ENCODE measurements at regions not wholly inside any gene's neighbourhood (a gene's known extent, or its start where the extent isn't known, plus 50 kb on each side); places are given as distances from the start of the nearest gene placed in this dataset.
"Not testable (repeated sequence)": the region's sequence is repeated elsewhere in the genome, so short reads cannot be mapped to it uniquely, and the experiment has no call there.

DNA sequence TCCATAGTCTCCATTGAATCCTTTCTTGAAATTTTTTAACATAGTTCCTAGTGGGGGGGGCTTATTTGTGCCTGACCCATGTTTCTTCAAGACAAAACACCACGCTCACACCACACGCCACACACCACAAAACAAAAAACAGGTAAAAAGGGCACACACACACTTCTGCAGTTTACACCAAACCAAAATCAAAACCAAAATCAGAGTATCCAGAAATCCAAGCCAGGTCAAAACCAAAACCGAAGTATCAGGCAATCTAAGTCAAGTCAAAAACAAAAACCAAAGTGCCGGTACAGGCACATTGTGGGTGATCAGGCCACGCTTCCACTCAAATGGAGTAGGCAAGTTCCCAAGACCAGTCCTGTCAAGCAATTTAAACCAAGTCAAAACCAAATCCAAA is 158.6 kb downstream of the PPIAL4G start:
- H3K9me3 Mint-ChIP-seq; H3K4me3 Mint-ChIP-seq; H3K27me3 Mint-ChIP-seq; H3K36me3 Mint-ChIP-seq (ENCODE audit: low read depth); DNase-seq; H3K4me1 Mint-ChIP-seq (ENCODE audit: low read depth); H3K27ac Mint-ChIP-seq: not testable (repeated sequence)

DNA sequence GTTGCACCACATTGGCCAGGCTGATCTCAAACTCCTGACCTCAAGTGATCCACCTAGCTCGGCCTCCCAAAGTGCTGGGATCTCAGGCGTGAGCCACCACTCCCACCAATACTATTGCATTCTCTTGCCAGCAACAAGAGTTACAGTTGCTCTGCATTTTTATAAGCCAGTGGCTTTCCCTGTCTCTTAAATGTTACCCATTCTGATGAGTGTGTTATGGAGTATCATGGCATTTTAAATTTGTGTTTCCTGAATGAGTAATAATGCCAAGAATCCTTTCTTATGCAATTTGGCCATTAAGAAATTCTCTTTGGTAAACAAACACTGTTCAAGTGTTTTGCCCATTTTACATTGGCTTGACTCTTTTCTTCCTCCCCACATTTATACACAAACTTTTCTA is 163.0 kb downstream of the PPIAL4G start:
- H3K9me3 Mint-ChIP-seq; DNase-seq; H3K36me3 Mint-ChIP-seq (ENCODE audit: low read depth); H3K4me3 Mint-ChIP-seq; H3K27ac Mint-ChIP-seq: not testable (repeated sequence)
- peaks cover 19% of the 10 kb centered on the region for H3K27me3 Mint-ChIP-seq
- peaks cover 30% of the 10 kb centered on the region for H3K4me1 Mint-ChIP-seq (ENCODE audit: low read depth)

DNA sequence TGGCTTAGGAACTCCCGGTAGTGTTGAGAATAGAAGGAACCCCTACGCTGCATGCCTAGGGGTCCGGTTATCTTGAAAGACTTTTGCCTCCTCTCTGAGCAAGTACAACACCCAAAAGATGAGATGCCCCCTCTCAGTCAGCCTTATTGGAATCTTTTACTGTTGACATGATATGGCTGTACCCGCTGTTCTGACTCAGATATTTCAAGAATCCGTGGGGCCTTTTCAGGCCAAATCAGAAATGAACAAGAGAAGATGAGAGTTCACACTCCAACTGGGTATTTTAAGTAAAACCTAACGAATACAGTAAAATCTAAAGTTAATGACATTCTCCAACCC is 164.2 kb downstream of the PPIAL4G start:
- peak overlapping the region; percentile 78 for H3K4me3 Mint-ChIP-seq
- no peaks in the 10 kb centered on the region for H3K36me3 Mint-ChIP-seq (ENCODE audit: low read depth)
- H3K9me3 Mint-ChIP-seq: peaks cover 4% of the 10 kb centered on the region
- H3K27ac Mint-ChIP-seq: peak overlapping the region; percentile 92
- DNase-seq: no peak
- H3K27me3 Mint-ChIP-seq: peaks cover 19% of the 10 kb centered on the region
- peaks cover 33% of the 10 kb centered on the region for H3K4me1 Mint-ChIP-seq (ENCODE audit: low read depth)

DNA sequence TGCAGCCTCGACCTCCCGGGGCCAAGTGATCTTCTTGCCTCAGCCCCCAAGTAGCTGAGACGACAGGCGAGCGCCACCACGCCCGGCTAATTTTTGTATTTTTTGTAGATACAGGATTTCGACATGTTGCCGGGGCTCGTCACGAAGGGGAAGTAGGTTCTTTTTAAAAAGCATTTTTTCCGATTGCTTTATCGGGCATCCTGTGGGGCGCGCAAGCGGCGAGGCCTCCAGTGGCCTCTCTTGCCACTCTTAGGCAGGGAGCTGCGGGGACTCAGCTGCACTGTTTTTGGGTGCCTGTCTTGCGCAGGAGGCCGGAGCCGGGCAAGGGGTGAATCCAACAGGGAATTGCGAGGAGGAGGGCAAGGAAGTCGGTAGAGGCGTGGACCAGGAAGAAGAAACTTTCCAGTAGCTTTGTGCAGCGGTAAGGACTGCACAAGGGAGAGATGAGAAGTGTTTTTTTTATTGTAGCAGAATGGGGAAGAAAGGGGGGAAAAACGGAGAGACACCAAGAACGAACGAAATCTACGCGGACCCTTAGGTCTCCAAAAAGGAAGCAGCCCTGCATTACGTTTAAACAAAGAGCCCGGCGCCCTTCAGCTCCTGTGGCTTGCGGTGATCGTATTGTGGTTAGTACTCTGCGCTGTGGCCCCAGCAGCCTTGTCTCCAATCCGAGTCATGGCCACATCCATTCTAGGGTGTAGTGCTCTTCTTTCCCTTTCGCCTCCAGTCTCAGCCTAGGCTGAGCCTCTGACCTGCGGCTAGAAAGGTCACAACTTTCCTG is 164.8 kb downstream of the PPIAL4G start:
- peak; percentile 66 for DNase-seq
- no peaks in the 10 kb centered on the region for H3K36me3 Mint-ChIP-seq (ENCODE audit: low read depth)
- H3K4me1 Mint-ChIP-seq (ENCODE audit: low read depth): peaks cover 33% of the 10 kb centered on the region
- peak overlapping the region; percentile 78 for H3K4me3 Mint-ChIP-seq
- H3K9me3 Mint-ChIP-seq: peaks cover 4% of the 10 kb centered on the region
- peak overlapping the region; percentile 92 for H3K27ac Mint-ChIP-seq
- peaks cover 19% of the 10 kb centered on the region for H3K27me3 Mint-ChIP-seq

DNA sequence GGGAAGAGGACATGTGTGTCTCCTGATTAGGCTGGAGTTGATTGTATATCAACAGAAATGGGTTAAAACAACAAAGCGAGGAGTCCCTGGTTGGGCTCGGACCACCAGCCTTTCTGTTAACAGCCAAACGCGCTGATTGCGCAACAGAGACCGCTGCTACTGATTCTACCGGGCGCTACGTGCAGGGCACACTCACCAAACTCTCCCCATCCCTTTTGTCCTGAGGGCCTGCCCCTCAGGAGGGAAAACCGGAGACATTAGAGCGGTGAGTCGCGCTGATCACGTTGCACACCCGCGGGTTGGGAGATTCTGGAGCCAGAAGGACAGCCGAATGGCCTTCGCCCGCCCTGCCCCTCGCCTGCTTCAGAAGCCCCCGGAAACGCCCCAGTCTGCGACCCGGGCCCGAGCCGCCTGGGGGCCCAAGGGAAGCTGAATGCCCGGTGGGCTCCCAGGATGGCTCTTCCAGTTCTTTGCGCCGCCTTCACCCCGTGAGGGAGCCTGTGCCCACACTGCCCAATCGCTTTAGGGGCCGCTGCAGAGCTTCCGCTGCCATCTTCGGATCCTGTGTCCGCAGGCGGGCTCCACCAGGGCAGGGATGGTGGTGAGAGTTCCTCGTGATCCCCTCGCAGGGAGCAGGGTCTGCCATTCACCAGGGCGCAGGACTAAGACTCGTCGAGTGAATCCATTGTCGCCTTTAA is 165.4 kb upstream of the NBPF11 start:
- no peak for DNase-seq
- H3K9me3 Mint-ChIP-seq: peaks cover 4% of the 10 kb centered on the region
- H3K27me3 Mint-ChIP-seq: peaks cover 23% of the 10 kb centered on the region
- H3K36me3 Mint-ChIP-seq (ENCODE audit: low read depth): no peaks in the 10 kb centered on the region
- H3K27ac Mint-ChIP-seq: peak overlapping the region; percentile 92
- H3K4me1 Mint-ChIP-seq (ENCODE audit: low read depth): peaks cover 33% of the 10 kb centered on the region
- H3K4me3 Mint-ChIP-seq: peak overlapping the region; percentile 78

DNA sequence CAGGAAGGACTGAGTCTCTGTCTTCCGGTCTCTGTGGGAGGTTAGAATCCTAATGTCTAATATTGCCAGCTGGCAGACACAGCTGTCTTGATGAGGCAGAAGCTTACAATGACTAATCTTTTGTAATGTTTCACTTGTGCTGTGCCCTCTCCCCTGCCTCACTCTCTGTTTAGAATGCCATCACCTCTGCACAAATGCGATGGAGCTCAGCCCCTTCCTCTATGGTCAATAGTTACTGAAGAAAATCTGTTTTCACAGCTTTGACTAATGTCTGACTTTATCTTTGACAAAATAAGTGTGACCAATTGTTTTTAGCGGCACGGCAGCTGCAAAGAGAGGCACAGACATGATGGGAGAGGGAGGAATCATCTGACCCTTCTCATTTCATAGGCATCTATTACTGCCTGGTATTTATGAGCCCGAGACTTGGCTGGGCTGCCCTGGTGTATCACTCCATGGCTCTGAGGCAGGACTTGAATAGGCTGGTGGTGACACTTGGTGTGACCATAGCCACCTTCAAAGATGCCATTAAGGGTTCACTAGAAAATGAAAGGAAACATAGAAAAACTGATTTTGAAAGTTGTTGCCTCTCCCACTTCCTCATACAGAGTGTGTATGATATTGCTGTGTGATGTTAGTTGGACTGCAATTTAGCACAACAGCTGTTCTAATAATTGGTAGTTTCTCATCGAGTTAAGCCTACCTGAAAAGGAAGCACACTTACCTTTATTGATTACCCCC is 163.2 kb upstream of the NBPF11 start:
- Mint-ChIP-seq H3K27me3 (peaks cover 45% of the 10 kb centered on the region), H3K4me3 (no peak overlapping the region), H3K9me3 (peaks cover 4% of the 10 kb centered on the region), H3K4me1 (ENCODE audit: low read depth) (peaks cover 31% of the 10 kb centered on the region), H3K36me3 (ENCODE audit: low read depth) (no peaks in the 10 kb centered on the region), H3K27ac (no peak overlapping the region)
- no peak for DNase-seq

DNA sequence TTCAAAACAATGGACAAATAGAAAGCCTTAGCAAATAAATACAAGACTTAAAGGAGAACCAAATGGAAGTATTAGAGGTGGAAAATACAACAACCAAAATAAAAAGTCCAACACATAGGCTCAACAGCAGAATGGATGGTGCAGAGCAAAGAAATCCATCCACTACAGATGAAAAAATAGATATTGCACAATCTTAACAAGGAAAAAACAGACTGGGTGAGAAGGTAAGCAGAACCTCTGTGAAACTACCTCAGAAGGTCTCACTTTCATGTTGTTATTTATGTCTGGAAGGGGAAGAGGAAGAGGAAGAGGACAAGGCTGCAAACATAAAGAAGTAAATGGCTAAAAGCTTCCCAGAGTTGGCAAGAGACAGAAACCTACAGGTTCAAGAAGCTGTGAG is 158.7 kb upstream of the NBPF11 start:
- peaks cover 4% of the 10 kb centered on the region for H3K9me3 Mint-ChIP-seq
- no peak overlapping the region for H3K4me3 Mint-ChIP-seq
- H3K36me3 Mint-ChIP-seq (ENCODE audit: low read depth): no peaks in the 10 kb centered on the region
- H3K4me1 Mint-ChIP-seq (ENCODE audit: low read depth): peaks cover 10% of the 10 kb centered on the region
- H3K27ac Mint-ChIP-seq: no peak overlapping the region
- DNase-seq: no peak
- H3K27me3 Mint-ChIP-seq: peaks cover 67% of the 10 kb centered on the region

DNA sequence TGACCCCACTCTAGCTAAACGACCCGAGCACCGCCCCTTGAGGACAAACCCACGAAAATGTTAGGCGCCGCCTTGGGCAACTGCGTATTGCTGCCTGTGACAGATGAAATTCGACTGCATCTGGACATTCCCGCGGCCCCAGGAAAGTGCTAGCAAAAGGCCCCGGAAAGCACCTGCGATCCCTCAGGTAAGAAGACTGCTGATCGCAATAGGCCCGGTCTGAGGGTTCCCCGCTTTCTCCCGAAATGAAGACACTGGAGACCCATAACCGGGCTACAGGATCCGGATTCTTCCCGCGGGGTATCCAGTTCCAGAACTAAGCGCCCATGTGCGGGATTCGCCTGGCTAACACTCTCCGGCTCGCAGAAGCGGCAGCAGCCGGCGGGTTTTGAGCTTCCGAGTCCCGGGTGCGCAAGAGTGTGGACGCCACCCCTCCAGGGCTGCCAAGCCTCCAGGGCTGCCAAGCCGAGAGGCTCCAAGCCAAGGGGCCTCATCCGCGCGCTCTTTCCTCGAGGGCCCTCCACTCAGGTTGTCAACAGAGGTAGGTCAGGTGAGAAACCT is 157.9 kb upstream of the NBPF11 start:
- Mint-ChIP-seq H3K4me1 (ENCODE audit: low read depth) (peaks cover 4% of the 10 kb centered on the region), H3K9me3 (peaks cover 4% of the 10 kb centered on the region), H3K27me3 (peaks cover 73% of the 10 kb centered on the region), H3K27ac (no peak overlapping the region), H3K4me3 (no peak overlapping the region), H3K36me3 (ENCODE audit: low read depth) (no peaks in the 10 kb centered on the region)
- no peak for DNase-seq

DNA sequence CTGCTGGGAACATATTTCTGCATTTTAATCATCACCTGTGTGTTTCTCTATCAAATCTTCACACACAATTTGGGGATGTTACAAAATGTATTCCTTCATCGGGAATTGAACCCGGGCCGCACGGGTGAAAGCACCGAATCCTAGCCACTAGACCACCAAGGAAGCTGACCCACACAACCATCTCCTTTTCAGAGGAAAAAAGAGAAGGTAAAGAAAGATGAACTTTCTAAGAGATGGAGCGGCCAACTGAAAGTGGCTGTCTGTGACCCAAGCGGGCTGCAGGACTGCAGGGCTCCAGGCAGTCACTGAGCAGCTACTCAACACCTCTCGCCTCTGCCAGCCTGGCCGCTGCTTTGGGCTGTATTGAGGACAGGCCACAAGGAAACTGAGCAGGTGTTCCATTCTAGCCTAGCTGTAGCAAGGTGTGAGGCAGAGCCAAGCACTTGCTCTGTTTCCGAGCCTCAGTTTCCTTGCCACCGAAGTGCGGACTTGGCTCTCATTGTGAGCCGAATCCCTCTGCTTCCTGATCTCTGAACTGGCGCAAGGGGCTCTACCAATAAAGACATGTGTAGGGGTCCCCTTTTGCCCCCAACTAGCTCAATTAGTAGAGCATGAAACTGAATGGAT is 156.9 kb upstream of the NBPF11 start:
- Mint-ChIP-seq H3K27me3 (peaks cover 77% of the 10 kb centered on the region), H3K9me3 (peaks cover under 1% of the 10 kb centered on the region), H3K4me3 (no peak overlapping the region), H3K36me3 (ENCODE audit: low read depth) (no peaks in the 10 kb centered on the region), H3K4me1 (ENCODE audit: low read depth) (peaks cover 8% of the 10 kb centered on the region), H3K27ac (peak overlapping the region; percentile 50)
- no peak for DNase-seq

DNA sequence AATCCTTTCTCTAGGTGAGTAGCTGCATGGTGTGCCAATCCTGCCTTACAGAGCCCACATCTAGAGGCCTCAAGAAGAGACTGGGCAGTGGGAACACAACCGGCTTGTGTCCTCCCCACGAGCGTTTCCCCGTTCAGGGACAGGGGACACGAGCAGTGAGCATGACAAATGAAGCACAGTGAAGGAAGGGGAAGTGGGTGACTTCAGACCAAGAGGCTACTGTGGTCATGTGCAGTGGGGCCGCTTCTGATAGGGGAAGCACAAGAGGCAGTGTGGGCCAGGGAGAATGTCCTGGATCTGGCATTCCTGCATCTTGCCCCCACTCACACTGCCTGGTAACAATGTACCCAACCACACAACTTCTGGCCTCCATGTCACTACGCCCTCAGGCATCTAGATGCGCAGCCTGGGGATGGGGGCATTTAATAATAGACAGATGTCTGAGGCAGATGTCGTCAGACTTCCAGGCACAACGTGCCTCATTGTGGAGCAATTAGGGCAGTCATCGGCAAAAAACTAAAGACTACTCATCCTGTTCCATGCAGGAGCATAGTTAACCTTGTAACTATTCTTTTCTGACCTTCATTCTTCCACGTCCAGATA is 155.6 kb upstream of the NBPF11 start:
- peaks cover 15% of the 10 kb centered on the region for H3K4me1 Mint-ChIP-seq (ENCODE audit: low read depth)
- no peak overlapping the region for H3K27ac Mint-ChIP-seq
- H3K4me3 Mint-ChIP-seq: no peak overlapping the region
- H3K9me3 Mint-ChIP-seq: no peaks in the 10 kb centered on the region
- DNase-seq: no peak
- H3K36me3 Mint-ChIP-seq (ENCODE audit: low read depth): no peaks in the 10 kb centered on the region
- H3K27me3 Mint-ChIP-seq: peaks cover 79% of the 10 kb centered on the region

DNA sequence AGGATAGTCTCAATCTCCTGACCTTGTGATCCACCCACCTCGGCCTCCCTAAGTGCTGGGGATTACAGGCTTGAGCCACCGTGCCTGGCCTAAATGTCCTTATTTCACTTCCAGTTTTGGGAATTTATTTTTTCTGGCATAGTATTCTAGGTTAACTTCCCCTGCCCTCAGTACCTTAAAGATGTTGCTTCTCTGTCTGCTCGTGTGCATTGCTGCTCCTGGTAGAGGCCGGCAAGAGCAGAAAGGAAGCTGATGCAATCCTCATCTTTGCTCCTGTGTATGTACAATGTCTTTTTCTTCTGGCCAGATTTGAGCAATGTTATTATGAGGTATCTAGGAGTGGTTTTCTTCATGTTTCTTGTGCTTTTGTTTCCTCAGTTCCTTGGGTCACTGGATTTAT is 152.9 kb upstream of the NBPF11 start:
- H3K36me3 Mint-ChIP-seq (ENCODE audit: low read depth); H3K9me3 Mint-ChIP-seq; H3K4me3 Mint-ChIP-seq; DNase-seq; H3K27ac Mint-ChIP-seq: not testable (repeated sequence)
- peaks cover 15% of the 10 kb centered on the region for H3K4me1 Mint-ChIP-seq (ENCODE audit: low read depth)
- H3K27me3 Mint-ChIP-seq: peaks cover 54% of the 10 kb centered on the region

DNA sequence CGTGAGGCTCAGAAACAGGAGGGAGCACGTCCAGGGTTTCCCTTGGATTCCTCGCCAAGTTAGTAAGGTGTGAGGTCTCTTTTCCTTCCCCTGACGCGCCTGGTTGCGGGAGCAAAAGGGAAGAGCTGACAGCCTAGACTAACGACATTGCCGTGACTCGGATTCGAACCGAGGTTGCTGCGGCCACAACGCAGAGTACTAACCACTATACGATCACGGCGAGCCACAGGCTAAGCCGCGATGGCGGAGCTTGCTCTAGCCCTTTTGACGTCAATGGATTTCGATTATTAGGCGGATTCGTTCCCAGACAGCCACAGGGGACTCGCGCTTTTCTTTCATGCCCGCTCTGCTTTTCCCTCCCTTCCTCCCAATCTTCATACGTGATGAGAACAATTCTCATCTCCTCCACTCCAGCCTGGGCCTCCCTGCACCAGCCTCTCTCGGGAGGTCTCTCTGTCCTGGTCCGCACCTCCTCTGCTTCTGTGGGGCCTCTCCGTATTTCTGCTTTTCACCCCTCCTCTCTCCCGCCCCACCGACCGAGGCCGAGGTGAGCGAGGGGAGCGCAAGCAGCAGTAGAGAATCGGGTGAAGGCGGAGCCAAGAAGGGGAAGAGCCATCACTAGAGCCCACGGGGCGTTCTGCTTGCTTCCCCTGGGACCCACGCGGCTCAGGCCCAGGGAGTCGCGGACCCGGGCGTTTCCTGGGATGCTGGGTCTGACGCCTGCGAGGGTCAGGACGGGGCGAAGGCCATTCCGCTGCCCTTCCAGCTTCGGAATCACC is 150.7 kb upstream of the NBPF11 start:
- H3K27ac Mint-ChIP-seq: peak overlapping the region; percentile 89
- peak; percentile 88 for DNase-seq
- H3K4me3 Mint-ChIP-seq: peak overlapping the region; percentile 80
- H3K27me3 Mint-ChIP-seq: peaks cover 35% of the 10 kb centered on the region
- not testable (repeated sequence) for H3K36me3 Mint-ChIP-seq (ENCODE audit: low read depth); H3K9me3 Mint-ChIP-seq
- peaks cover 15% of the 10 kb centered on the region for H3K4me1 Mint-ChIP-seq (ENCODE audit: low read depth)

DNA sequence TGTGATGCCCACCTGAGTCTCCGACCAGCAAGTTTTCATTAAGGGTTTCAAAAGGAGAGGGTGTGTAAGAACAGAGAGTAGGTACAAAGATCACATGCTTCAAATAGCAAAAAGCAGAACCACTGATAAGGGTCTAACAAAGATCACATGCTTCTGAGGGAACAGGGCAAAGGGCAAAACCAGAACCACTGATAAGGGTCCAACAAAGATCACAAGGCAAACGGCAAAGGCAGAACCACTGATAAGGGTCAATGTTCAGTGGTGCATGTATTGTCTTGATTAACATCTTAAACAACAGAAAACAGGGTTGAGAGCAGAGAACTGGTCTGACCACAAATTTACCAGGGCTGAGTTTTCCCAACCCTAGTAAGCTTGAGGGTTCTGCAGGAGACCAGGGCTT is 145.8 kb upstream of the NBPF11 start:
- H3K27me3 Mint-ChIP-seq; H3K9me3 Mint-ChIP-seq; DNase-seq; H3K4me1 Mint-ChIP-seq (ENCODE audit: low read depth); H3K4me3 Mint-ChIP-seq; H3K27ac Mint-ChIP-seq; H3K36me3 Mint-ChIP-seq (ENCODE audit: low read depth): not testable (repeated sequence)
